Neural progenitor cell (in vitro differentiated cells): ENCODE measurements at regions not wholly inside any gene's neighbourhood (a gene's known extent, or its start where the extent isn't known, plus 50 kb on each side); places are given as distances from the start of the nearest gene placed in this dataset.

ENCODE experiments used
- DNase-seq: peaks from one replicate; pipeline ENCODE4 v3.0.0-alpha.2; 2016; ENCODE audit warnings: low spot score
- H2AFZ ChIP-seq: fragments of 200-600 bp; sonication (generic); replicated peaks from 2 replicates; pipeline ENCODE4 v1.6.1; 2016; ENCODE audit warnings: antibody characterized with exemption
- H3F3A ChIP-seq: fragments of 200-600 bp; sonication (generic); 2 replicates; pipeline ENCODE4 v1.6.1; 2016; ENCODE audit warnings: antibody characterized with exemption, low read depth
- H3K27ac ChIP-seq: fragments of 200-600 bp; sonication (generic); 2 replicates; pipeline ENCODE4 v1.5.1; 2016; ENCODE audit warnings: mild to moderate bottlenecking
- H3K27me3 ChIP-seq: fragments of 200-600 bp; sonication (generic); 2 replicates; pipeline ENCODE4 v1.6.1; 2016; ENCODE audit warnings: mild to moderate bottlenecking, moderate library complexity
- H3K36me3 ChIP-seq: fragments of 200-600 bp; sonication (generic); 2 replicates; pipeline ENCODE4 v1.5.1; 2016
- H3K4me1 ChIP-seq: fragments of 200-600 bp; sonication (generic); 2 replicates; pipeline ENCODE4 v1.6.1; 2016; ENCODE audit warnings: mixed run types
- H3K4me2 ChIP-seq: fragments of 200-600 bp; sonication (generic); 2 replicates; pipeline ENCODE4 v1.6.1; 2016
- H3K4me3 ChIP-seq: fragments of 200-600 bp; sonication (generic); 2 replicates; pipeline ENCODE4 v1.5.1; 2016
- H3K79me2 ChIP-seq: fragments of 200-600 bp; sonication (generic); 2 replicates; pipeline ENCODE4 v1.6.1; 2016; ENCODE audit warnings: low read depth
- H3K9ac ChIP-seq: fragments of 200-600 bp; sonication (generic); 2 replicates; pipeline ENCODE4 v1.6.1; 2016
- H3K9me3 ChIP-seq: fragments of 200-600 bp; sonication (generic); 2 replicates; pipeline ENCODE4 v1.5.1; 2016; ENCODE audit warnings: low read depth
- H4K20me1 ChIP-seq: fragments of 200-600 bp; sonication (generic); 2 replicates; pipeline ENCODE4 v1.6.1; 2016; ENCODE audit warnings: low read depth
- H3K27ac Mint-ChIP-seq: 3 replicates; pipeline ENCODE4 v1.8.0; 2021; ENCODE audit warnings: mixed read lengths
- H3K27me3 Mint-ChIP-seq: 2 replicates; pipeline ENCODE4 v1.8.0; 2022; ENCODE audit warnings: low read depth, mild to moderate bottlenecking, inconsistent platforms, moderate library complexity, mixed read lengths; ENCODE audit not compliant: insufficient read depth
- H3K36me3 Mint-ChIP-seq: 3 replicates; pipeline ENCODE4 v1.8.0; 2021; ENCODE audit warnings: mixed read lengths
- H3K4me1 Mint-ChIP-seq: 3 replicates; pipeline ENCODE4 v1.8.0; 2021; ENCODE audit warnings: mixed read lengths
- H3K4me3 Mint-ChIP-seq: 3 replicates; pipeline ENCODE4 v1.8.0; 2021; ENCODE audit warnings: mild to moderate bottlenecking, moderate library complexity, mixed read lengths
- H3K9me3 Mint-ChIP-seq: 3 replicates; pipeline ENCODE4 v1.8.0; 2020; ENCODE audit warnings: mixed read lengths
- EZH2 ChIP-seq: fragments of 200-600 bp; sonication (generic); IDR thresholded peaks from 2 replicates; pipeline ENCODE4 v1.6.1; 2017; ENCODE audit warnings: antibody characterized with exemption, mild to moderate bottlenecking, moderate library complexity
- EZH2phosphoT487 ChIP-seq: fragments of 200-600 bp; sonication (generic); IDR thresholded peaks from 2 replicates; pipeline ENCODE4 v1.6.1; 2017; ENCODE audit warnings: antibody characterized with exemption
- TF ChIP-seq, protein P1 (sequence below): fragments of 200-600 bp; sonication (generic); IDR thresholded peaks from 2 replicates; pipeline ENCODE4 v1.5.1; 2017; ENCODE audit warnings: antibody characterized with exemption, mild to moderate bottlenecking

DNA sequence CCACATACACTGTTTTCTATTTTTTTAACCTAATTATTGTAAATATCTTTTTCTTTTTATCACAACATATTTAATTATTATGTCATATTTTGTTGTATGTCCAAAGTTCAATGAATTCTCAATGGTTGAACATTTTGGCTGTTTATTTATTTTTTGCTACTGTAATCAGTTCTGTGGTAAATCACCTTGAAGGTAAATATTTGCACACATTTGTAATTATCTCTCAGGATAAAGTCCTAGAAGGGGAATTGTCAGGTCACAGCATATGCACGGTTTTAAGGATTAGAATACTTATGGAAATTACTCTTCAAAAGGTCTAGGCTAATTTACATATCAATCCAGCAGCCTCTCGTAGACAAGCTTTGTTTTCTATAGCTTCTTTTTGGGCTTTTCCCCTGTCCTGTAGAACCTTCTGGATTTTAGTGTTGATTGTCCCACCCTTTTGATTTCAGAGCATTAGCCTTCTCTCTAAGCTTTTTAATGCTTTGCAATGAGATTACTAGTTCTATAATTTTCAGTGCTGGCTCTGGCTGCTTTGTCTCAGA lies 362.6 kb downstream of the KCNRG start:
- no peaks in the 10 kb centered on the region for H3K79me2 ChIP-seq
- H3K9ac ChIP-seq, result no peak overlapping the region
- peaks cover 18% of the 10 kb centered on the region for H3K4me1 ChIP-seq
- no peaks in the 10 kb centered on the region for H4K20me1 ChIP-seq
- H3F3A ChIP-seq, result peaks cover 14% of the 10 kb centered on the region
- H3K27me3 Mint-ChIP-seq, result no peaks in the 10 kb centered on the region
- H3K36me3 ChIP-seq, result no peaks in the 10 kb centered on the region
- H3K27me3 ChIP-seq, result no peaks in the 10 kb centered on the region
- no peak overlapping the region for H3K4me3 ChIP-seq
- no peak overlapping the region for H3K4me3 Mint-ChIP-seq
- H3K9me3 Mint-ChIP-seq, result peaks cover 19% of the 10 kb centered on the region
- TF ChIP-seq EZH2phosphoT487, result no peak
- TF ChIP-seq, protein P1, sequence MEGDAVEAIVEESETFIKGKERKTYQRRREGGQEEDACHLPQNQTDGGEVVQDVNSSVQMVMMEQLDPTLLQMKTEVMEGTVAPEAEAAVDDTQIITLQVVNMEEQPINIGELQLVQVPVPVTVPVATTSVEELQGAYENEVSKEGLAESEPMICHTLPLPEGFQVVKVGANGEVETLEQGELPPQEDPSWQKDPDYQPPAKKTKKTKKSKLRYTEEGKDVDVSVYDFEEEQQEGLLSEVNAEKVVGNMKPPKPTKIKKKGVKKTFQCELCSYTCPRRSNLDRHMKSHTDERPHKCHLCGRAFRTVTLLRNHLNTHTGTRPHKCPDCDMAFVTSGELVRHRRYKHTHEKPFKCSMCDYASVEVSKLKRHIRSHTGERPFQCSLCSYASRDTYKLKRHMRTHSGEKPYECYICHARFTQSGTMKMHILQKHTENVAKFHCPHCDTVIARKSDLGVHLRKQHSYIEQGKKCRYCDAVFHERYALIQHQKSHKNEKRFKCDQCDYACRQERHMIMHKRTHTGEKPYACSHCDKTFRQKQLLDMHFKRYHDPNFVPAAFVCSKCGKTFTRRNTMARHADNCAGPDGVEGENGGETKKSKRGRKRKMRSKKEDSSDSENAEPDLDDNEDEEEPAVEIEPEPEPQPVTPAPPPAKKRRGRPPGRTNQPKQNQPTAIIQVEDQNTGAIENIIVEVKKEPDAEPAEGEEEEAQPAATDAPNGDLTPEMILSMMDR, result no peak
- TF ChIP-seq EZH2, result no peak
- H3K4me2 ChIP-seq, result no peak overlapping the region
- no peak overlapping the region for H3K27ac Mint-ChIP-seq
- H3K36me3 Mint-ChIP-seq, result peaks cover 3% of the 10 kb centered on the region
- peaks cover 7% of the 10 kb centered on the region for H3K4me1 Mint-ChIP-seq
- H3K27ac ChIP-seq, result no peak overlapping the region
- no peaks in the 10 kb centered on the region for H3K9me3 ChIP-seq
- H2AFZ ChIP-seq, result no peak overlapping the region
- DNase-seq, result no peak

- Mint-ChIP-seq H3K9me3 (peaks cover 19% of the 10 kb centered on the region), H3K4me1 (peaks cover 7% of the 10 kb centered on the region), H3K36me3 (peaks cover 3% of the 10 kb centered on the region), H3K4me3 (no peak overlapping the region), H3K27ac (no peak overlapping the region), H3K27me3 (no peaks in the 10 kb centered on the region)
- no peak for DNase-seq
- Histone ChIP-seq H3K79me2 (no peaks in the 10 kb centered on the region), H3K4me3 (no peak overlapping the region), H3K36me3 (no peaks in the 10 kb centered on the region), H2AFZ (no peak overlapping the region), H3K9ac (no peak overlapping the region), H4K20me1 (no peaks in the 10 kb centered on the region), H3K4me1 (peaks cover 18% of the 10 kb centered on the region), H3K4me2 (peak overlapping the region; percentile 6), H3K27ac (no peak overlapping the region), H3K9me3 (no peaks in the 10 kb centered on the region), H3K27me3 (no peaks in the 10 kb centered on the region), H3F3A (peaks cover 14% of the 10 kb centered on the region)
- TF ChIP-seq EZH2phosphoT487, result no peak
Observed at GRCh38 chr13:50378509-50379044, 363.3 kb downstream of the KCNRG start.

DNA sequence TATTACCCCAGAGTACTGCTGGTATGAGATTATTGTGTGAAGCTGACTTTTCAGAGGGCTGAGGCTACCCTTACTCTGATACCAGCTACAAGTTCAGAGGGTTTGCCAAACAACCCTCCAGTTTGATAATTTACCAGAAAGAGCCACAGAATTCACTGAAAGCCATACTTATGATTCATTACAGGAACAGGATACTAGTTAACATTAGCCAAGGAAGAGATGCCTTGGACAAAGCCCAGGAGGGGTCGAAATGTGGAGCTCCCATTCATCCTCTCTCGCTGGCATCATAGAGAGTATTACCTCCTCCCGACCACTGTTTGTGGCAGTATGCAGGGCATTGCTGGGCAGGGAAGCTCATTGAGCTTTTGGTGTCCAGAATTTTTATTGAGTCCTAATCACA lies 364.3 kb downstream of the KCNRG start:
- Mint-ChIP-seq H3K27ac (no peak overlapping the region), H3K9me3 (peaks cover 19% of the 10 kb centered on the region)

GRCh38 chr13:50380905-50381304 lies 365.7 kb downstream of the KCNRG start:
- Histone ChIP-seq H3K9me3 (no peaks in the 10 kb centered on the region), H3K9ac (no peak overlapping the region), H3K4me3 (no peak overlapping the region), H3K27me3 (no peaks in the 10 kb centered on the region), H3K27ac (no peak overlapping the region), H4K20me1 (no peaks in the 10 kb centered on the region), H3F3A (peaks cover 14% of the 10 kb centered on the region), H3K4me1 (peaks cover 21% of the 10 kb centered on the region), H3K4me2 (no peak overlapping the region), H3K36me3 (no peaks in the 10 kb centered on the region), H2AFZ (no peak overlapping the region), H3K79me2 (no peaks in the 10 kb centered on the region)
- TF ChIP-seq, protein P1, result no peak
- no peak for TF ChIP-seq EZH2phosphoT487
- no peak for TF ChIP-seq EZH2
- Mint-ChIP-seq H3K9me3 (peaks cover 19% of the 10 kb centered on the region), H3K4me1 (peaks cover 13% of the 10 kb centered on the region), H3K36me3 (peaks cover 3% of the 10 kb centered on the region), H3K27ac (no peak overlapping the region), H3K27me3 (no peaks in the 10 kb centered on the region), H3K4me3 (no peak overlapping the region)
- no peak for DNase-seq

More for the DNA sequence above, 364.3 kb downstream of the KCNRG start:
- H3K9me3 ChIP-seq, result no peaks in the 10 kb centered on the region
- Mint-ChIP-seq H3K36me3 (peaks cover 3% of the 10 kb centered on the region), H3K27me3 (no peaks in the 10 kb centered on the region), H3K4me3 (no peak overlapping the region), H3K4me1 (peaks cover 7% of the 10 kb centered on the region)
- no peak overlapping the region for H3K4me3 ChIP-seq
- H2AFZ ChIP-seq, result no peak overlapping the region
- no peaks in the 10 kb centered on the region for H3K36me3 ChIP-seq
- H3F3A ChIP-seq, result peaks cover 14% of the 10 kb centered on the region
- no peak overlapping the region for H3K27ac ChIP-seq
- peaks cover 18% of the 10 kb centered on the region for H3K4me1 ChIP-seq
- no peak overlapping the region for H3K9ac ChIP-seq
- TF ChIP-seq, protein P1, result no peak
- TF ChIP-seq EZH2 (no peak), EZH2phosphoT487 (no peak)
- H3K4me2 ChIP-seq, result no peak overlapping the region
- H4K20me1 ChIP-seq, result no peaks in the 10 kb centered on the region
- no peak for DNase-seq
- no peaks in the 10 kb centered on the region for H3K27me3 ChIP-seq
- no peaks in the 10 kb centered on the region for H3K79me2 ChIP-seq
